ENCODE measurements at regions not wholly inside any gene's neighbourhood (a gene's known extent, or its start where the extent isn't known, plus 50 kb on each side); places are given as distances from the start of the nearest gene placed in this dataset.

DNA sequence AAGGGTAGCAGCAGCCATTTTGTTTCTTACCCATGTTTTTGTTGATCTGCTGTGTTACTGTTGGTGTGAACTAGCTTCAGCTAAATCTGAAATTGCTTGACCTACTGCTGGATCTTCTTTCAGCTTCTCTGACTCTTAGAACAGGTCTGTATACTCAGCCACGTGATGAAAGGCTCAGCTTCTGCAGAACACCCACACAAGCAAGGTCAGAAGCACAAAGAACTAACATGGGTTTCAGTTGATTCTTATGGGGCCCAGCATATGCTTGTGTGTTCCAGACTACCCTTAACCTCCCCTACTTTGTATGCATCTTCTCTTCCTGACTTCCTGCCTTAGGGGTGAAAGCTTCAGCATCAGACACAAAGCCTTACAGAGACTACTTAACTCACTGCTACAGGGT is 186.8 kb downstream of the HGF start (continued):
- TF ChIP-seq SAP30 (IDR thresholded peaks at IDR 0.05; ENCODE audit: insufficient read depth, insufficient replicate concordance, low read length) (no peak), TAF1 (IDR thresholded peaks at IDR 0.05; ENCODE audit: low read depth, low read length) (no peak), JUN (IDR thresholded peaks at IDR 0.05; ENCODE audit: low read depth, low read length) (no peak)
